Activated CD8-positive, alpha-beta T cell treated with anti-CD3 and anti-CD28 coated beads, Interleukin-2, amount 10 ng/mL, durations not matched to agents 7 days and 5 days (primary cell): ENCODE measurements at regions not wholly inside any gene's neighbourhood (a gene's known extent, or its start where the extent isn't known, plus 50 kb on each side); places are given as distances from the start of the nearest gene placed in this dataset.
"Not testable (repeated sequence)": the region's sequence is repeated elsewhere in the genome, so short reads cannot be mapped to it uniquely, and the experiment has no call there.

Experiments
- ATAC-seq: fragments of 150-1000 bp; cut with Tn5 transposase; one replicate; pipeline ENCODE4 v1.10.0; 2021; ENCODE audit warnings: moderate library complexity
- CTCF ChIA-PET: fragments of 350-600 bp; sonication (Branson Sonifier 250); formaldehyde crosslinking; loops from one replicate; lab custom pipeline; 2021; ENCODE audit warnings: antibody characterized with exemption; lab: Charles Lee
- POLR2A ChIA-PET: fragments of 350-600 bp; sonication (Branson Sonifier 250); formaldehyde crosslinking; loops from one replicate; lab custom pipeline; 2021; ENCODE audit warnings: antibody characterized with exemption; lab: Charles Lee
- DNase-seq: peaks from one replicate; pipeline ENCODE4 v3.0.0-alpha.2; 2020
- H3K27ac Mint-ChIP-seq: one replicate; pipeline ENCODE4 v1.8.0; 2021; ENCODE audit warnings: mild to moderate bottlenecking, mixed read lengths
- H3K27me3 Mint-ChIP-seq: one replicate; pipeline ENCODE4 v1.8.0; 2021; ENCODE audit warnings: low read depth, mixed read lengths
- H3K36me3 Mint-ChIP-seq: one replicate; pipeline ENCODE4 v1.8.0; 2021; ENCODE audit warnings: low read depth, mixed read lengths
- H3K4me1 Mint-ChIP-seq: one replicate; pipeline ENCODE4 v1.8.0; 2021; ENCODE audit warnings: low read depth, mixed read lengths
- H3K4me3 Mint-ChIP-seq: one replicate; pipeline ENCODE4 v1.8.0; 2021; ENCODE audit warnings: mild to moderate bottlenecking, mixed read lengths
- H3K9me3 Mint-ChIP-seq: one replicate; pipeline ENCODE4 v1.8.0; 2022; ENCODE audit warnings: mixed read lengths; ENCODE audit not compliant: insufficient read depth

DNA sequence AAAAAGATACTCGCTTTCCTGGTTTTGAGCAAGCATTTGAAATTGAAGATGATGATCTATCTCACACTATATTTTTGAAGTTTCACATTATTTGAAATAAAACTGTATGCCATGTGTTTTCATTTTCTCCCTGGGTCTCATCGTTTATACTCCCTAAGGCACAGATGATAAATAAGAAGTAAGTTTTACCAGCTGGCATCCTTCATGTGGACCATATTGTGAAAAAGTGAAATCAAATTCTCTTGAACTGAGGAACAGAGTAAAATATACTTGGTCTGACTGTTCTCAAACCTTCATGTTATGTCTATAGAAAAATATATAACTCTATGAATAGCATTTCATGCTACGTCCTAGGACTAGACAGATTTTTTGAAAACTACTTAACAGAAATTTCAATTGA lies 1600.9 kb upstream of the C9orf72 start:
- POLR2A ChIA-PET: no interaction called here
- H3K27ac Mint-ChIP-seq: no peak overlapping the region
- CTCF ChIA-PET: no interaction called here
- no peaks in the 10 kb centered on the region for H3K4me1 Mint-ChIP-seq
- no peaks in the 10 kb centered on the region for H3K27me3 Mint-ChIP-seq
- H3K9me3 Mint-ChIP-seq: no peaks in the 10 kb centered on the region
- DNase-seq (no peak), ATAC-seq (no peak)
- no peaks in the 10 kb centered on the region for H3K36me3 Mint-ChIP-seq
- H3K4me3 Mint-ChIP-seq: no peak overlapping the region

DNA sequence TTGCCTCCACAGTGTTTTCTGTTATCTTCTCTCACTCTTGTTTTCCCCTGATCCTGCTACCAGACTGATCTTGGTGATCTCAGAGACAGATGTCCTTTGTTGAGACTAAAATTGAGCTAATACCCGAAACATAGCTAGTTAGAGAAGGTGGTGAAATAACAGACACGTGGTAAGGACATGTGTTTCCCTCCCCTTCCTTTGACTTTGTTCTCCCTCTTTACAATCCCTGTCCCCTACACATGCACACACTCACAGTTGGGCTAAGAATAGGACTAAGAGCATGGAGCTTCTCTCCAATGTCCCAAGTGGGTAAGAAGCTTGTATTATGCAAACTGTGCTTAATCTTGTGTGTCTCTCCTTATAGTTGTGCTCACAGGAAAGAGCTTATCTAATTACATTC lies 1603.0 kb upstream of the C9orf72 start:
- ChIA-PET POLR2A (no interaction called here), CTCF (no interaction called here)
- H3K36me3 Mint-ChIP-seq: no peaks in the 10 kb centered on the region
- no peak for ATAC-seq
- H3K4me3 Mint-ChIP-seq: no peak overlapping the region
- H3K4me1 Mint-ChIP-seq: no peaks in the 10 kb centered on the region
- no peaks in the 10 kb centered on the region for H3K27me3 Mint-ChIP-seq
- no peak for DNase-seq
- no peak overlapping the region for H3K27ac Mint-ChIP-seq
- H3K9me3 Mint-ChIP-seq: no peaks in the 10 kb centered on the region

DNA sequence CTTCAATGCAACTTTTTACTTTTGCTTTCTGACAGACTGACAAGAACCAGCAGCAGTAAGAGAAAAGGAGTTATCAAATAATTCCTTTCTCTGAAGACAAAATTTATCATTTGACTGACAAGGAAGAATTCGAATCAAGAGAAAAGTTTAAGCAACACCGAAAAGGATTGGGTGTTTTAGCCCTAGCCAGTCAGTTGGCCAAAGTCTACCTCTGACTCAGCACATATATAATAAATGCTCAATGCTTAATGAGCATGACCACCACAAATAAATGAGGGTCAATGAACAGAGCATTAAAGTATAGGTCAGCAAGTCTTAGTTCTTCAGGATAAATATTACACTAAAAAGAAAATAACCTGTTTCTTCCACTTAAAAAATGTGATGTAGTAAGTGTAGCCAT lies 1603.5 kb upstream of the C9orf72 start:
- CTCF ChIA-PET: no interaction called here
- Mint-ChIP-seq H3K4me3 (no peak overlapping the region), H3K4me1 (no peaks in the 10 kb centered on the region), H3K9me3 (no peaks in the 10 kb centered on the region), H3K27me3 (no peaks in the 10 kb centered on the region), H3K27ac (no peak overlapping the region), H3K36me3 (no peaks in the 10 kb centered on the region)
- ATAC-seq (no peak), DNase-seq (no peak)
- POLR2A ChIA-PET: no interaction called here

DNA sequence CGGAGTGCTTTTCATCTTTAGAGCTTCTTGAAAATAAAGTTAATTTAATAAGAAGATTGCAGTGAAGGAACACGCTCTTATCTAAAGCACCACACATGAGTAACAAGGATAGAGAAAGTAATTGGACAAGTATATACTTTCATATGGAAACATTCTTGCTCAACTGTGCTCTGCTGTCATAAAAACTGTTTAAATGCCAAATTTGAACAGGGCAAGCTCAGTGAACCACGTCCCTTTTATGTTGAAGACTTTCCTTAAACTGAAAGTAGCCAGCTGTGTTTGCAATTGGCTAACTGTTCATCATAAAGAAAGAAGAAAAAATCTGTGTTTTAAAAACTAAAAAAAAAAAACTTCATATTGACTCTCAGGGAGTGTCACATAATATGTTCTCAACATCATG lies 1610.7 kb upstream of the C9orf72 start:
- DNase-seq: no peak
- H3K27me3 Mint-ChIP-seq: no peaks in the 10 kb centered on the region
- ChIA-PET CTCF (no interaction called here), POLR2A (no interaction called here)
- ATAC-seq: no peak
- no peaks in the 10 kb centered on the region for H3K4me1 Mint-ChIP-seq
- no peaks in the 10 kb centered on the region for H3K36me3 Mint-ChIP-seq
- H3K4me3 Mint-ChIP-seq: no peak overlapping the region
- no peak overlapping the region for H3K27ac Mint-ChIP-seq
- no peaks in the 10 kb centered on the region for H3K9me3 Mint-ChIP-seq

DNA sequence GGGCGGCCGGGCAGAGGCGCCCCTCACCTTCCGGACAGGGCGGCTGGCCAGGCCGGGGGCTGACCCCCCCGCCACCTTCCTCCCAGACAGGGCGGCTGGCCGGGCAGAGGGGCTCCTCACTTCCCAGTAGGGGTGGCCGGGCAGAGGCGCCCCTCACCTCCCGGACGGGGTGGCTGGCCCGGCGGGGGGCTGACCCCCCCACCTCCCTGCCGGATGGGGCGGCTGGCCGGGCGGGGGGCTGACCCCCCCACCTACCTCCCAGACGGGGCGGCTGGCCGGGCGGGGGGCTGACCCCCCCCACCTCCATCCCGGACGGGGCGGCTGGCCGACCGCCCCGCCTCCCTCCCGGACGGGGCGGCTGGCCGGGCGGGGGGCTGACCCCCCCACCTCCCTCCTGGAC lies 1615.5 kb upstream of the C9orf72 start:
- H3K4me1 Mint-ChIP-seq: not testable (repeated sequence)

DNA sequence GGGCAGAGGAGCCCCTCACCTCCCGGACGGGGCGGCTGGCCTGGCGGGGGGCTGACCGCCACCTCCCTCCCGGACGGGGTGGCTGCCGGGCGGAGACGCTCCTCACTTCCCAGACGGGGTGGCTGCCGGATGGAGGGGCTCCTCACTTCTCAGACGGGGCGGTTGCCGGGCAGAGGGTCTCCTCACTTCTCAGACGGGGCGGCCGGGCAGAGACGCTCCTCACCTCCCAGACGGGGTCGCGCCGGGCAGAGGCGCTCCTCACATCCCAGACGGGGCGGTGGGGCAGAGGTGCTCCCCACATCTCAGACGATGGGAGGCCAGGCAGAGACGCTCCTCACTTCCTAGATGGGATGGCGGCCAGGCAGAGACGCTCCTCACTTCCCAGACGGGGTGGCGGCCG lies 1615.9 kb upstream of the C9orf72 start:
- H3K36me3 Mint-ChIP-seq, DNase-seq, H3K4me1 Mint-ChIP-seq, POLR2A ChIA-PET, H3K4me3 Mint-ChIP-seq, H3K27ac Mint-ChIP-seq, ATAC-seq, CTCF ChIA-PET, H3K9me3 Mint-ChIP-seq, H3K27me3 Mint-ChIP-seq: not testable (repeated sequence)

More for the DNA sequence above, 1615.5 kb upstream of the C9orf72 start:
- H3K4me3 Mint-ChIP-seq, DNase-seq, H3K9me3 Mint-ChIP-seq, H3K27ac Mint-ChIP-seq, POLR2A ChIA-PET, ATAC-seq, H3K36me3 Mint-ChIP-seq, H3K27me3 Mint-ChIP-seq, CTCF ChIA-PET: not testable (repeated sequence)

DNA sequence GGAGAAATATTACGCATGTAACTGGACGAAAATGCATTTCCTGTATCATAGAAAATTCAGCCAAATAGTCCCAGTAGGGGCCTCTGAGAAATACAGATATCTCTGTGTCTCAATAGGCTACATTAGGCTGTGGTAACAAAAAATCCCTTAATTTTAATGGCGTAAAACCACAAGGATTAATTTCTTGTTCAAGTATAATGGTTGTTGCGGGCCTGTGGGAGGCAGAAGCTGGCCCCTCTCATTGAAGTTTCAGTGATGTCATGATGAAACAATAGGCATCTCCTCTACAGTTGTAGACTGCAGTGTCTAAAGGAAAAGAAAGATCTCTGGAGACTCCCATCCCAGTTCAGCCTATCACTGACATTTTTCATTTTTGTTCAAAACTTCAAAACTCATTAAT lies 1625.6 kb upstream of the C9orf72 start:
- DNase-seq (no peak), ATAC-seq (no peak)
- Mint-ChIP-seq H3K36me3 (no peaks in the 10 kb centered on the region), H3K4me1 (no peaks in the 10 kb centered on the region), H3K9me3 (no peaks in the 10 kb centered on the region), H3K4me3 (no peak overlapping the region), H3K27ac (no peak overlapping the region), H3K27me3 (no peaks in the 10 kb centered on the region)
- CTCF ChIA-PET: no interaction called here
- POLR2A ChIA-PET: no interaction called here

DNA sequence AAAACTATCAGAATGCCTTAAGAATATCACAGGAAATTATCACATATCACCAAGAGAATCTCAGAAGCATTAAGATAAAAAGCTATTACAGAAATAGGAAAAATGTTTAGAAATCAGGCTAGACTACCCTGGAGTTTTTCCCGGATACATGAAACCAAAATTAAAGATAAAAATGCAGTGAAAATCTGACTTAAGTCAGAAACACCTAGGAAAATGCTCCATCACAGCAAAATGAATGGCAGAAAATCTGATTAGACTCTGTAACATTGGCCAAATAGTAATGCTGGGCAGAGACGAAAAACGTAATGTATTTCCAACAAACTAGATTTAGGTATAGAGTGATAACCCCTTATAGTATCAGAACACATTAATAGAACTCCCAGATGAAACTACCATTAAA lies 1626.7 kb upstream of the C9orf72 start:
- no peaks in the 10 kb centered on the region for H3K4me1 Mint-ChIP-seq
- H3K36me3 Mint-ChIP-seq: no peaks in the 10 kb centered on the region
- H3K4me3 Mint-ChIP-seq: no peak overlapping the region
- no peaks in the 10 kb centered on the region for H3K27me3 Mint-ChIP-seq
- ATAC-seq (no peak), DNase-seq (no peak)
- ChIA-PET CTCF (no interaction called here), POLR2A (no interaction called here)
- H3K27ac Mint-ChIP-seq: no peak overlapping the region
- H3K9me3 Mint-ChIP-seq: no peaks in the 10 kb centered on the region

DNA sequence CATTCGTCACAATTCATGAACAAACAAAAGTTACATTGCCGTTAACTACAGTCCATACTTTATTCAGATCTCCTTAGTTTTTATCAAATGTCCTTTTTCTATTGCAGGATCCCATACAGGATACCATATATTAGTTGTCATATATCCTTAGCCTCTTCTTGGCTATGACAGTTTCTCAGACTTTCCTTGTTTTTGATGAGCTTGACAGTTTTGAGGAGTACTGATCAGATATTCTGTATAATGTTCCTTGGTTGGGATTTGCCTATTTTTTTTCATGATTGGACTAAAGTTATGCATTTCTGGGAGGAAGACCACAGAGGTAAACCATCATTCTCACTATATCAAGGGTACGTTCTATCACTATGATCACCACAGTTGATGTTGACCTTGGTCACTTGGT lies 1627.4 kb upstream of the C9orf72 start:
- ATAC-seq (no peak), DNase-seq (no peak)
- CTCF ChIA-PET: no interaction called here
- POLR2A ChIA-PET: no interaction called here
- no peaks in the 10 kb centered on the region for H3K9me3 Mint-ChIP-seq
- no peaks in the 10 kb centered on the region for H3K36me3 Mint-ChIP-seq
- H3K27ac Mint-ChIP-seq: no peak overlapping the region
- no peaks in the 10 kb centered on the region for H3K27me3 Mint-ChIP-seq
- H3K4me1 Mint-ChIP-seq: no peaks in the 10 kb centered on the region
- H3K4me3 Mint-ChIP-seq: no peak overlapping the region

DNA sequence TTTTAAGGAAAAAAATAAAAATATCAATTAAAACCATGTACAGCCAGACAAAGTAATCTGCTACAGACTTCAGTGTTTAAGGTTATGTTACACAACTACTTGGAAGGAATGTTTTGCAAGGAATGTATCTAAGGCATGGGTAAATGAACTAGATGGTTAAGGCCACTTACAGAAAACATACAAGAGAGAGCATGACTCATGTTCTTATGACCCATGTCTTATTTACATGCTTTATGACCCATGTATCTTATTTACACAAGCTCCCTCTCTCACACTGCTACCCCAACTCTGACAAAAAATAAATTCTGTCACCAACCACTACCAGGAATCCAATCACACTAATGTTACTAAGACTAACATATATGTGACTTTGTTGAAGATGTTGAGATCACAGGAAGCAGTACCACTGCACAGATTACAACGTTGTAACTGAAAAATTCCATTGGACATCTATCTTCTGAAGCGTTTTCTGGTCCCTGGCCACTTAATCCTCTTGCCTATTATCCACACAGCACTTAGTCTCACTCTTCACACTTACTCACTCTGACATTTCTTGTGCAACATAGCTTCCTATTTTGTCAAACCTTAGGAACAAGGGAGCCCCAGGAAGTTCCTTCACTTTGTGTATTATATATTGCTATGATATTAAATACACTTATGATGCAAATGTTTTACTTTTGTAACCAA lies 1630.1 kb upstream of the C9orf72 start:
- H3K27me3 Mint-ChIP-seq: no peaks in the 10 kb centered on the region
- ChIA-PET POLR2A (no interaction called here), CTCF (no interaction called here)
- no peaks in the 10 kb centered on the region for H3K4me1 Mint-ChIP-seq
- DNase-seq (no peak), ATAC-seq (no peak)
- H3K27ac Mint-ChIP-seq: no peak overlapping the region
- H3K9me3 Mint-ChIP-seq: no peaks in the 10 kb centered on the region
- no peaks in the 10 kb centered on the region for H3K36me3 Mint-ChIP-seq
- no peak overlapping the region for H3K4me3 Mint-ChIP-seq

DNA sequence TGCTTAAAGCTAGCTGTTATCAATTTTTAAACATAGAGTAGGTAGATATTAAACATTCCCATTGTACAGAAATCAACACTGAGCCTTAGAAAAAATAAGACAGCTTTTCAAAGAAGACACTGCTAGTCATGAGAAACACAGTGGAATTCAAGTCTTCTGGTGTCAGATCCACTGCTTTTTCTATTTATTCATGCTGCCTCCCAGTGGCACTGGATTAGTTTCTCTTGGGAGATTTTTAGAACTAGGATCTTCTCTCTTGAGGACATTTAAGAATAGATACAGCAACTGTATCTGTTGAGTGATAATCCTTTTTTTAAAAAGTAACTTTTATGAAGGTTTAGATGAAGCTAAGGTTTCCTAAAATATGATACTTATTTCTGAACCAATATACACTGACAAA lies 1635.4 kb upstream of the C9orf72 start:
- no peaks in the 10 kb centered on the region for H3K9me3 Mint-ChIP-seq
- H3K27me3 Mint-ChIP-seq: peaks cover 23% of the 10 kb centered on the region
- peaks cover 7% of the 10 kb centered on the region for H3K4me1 Mint-ChIP-seq
- CTCF ChIA-PET: no interaction called here
- ATAC-seq (no peak), DNase-seq (no peak)
- H3K4me3 Mint-ChIP-seq: no peak overlapping the region
- POLR2A ChIA-PET: no interaction called here
- no peaks in the 10 kb centered on the region for H3K36me3 Mint-ChIP-seq
- no peak overlapping the region for H3K27ac Mint-ChIP-seq

DNA sequence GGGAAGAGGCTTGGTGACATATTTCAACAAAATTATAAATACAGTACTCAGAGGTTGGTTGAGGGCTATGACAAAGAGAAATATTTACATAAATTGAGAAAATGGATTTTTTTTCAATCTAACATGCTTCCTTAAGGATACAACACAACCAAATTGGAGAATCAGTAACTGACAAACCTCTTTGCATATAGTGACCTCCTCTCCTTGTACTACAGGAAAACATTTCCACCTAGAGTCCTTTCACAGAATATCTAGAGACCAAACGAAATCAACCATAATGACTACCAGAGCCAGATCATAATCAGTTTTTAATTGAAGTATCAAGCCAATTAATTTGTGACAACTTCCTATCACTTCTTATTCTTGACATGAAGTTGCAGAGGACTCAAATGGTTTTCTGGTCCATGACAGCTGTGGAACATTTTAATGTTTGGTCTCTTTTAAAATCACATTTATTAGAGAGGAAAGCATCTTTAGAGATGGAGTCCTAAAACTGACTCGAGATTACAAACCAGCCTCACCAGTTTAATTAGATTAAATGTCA lies 1636.5 kb upstream of the C9orf72 start:
- ChIA-PET CTCF (no interaction called here), POLR2A (no interaction called here)
- H3K36me3 Mint-ChIP-seq: no peaks in the 10 kb centered on the region
- H3K27ac Mint-ChIP-seq: no peak overlapping the region
- no peak for DNase-seq
- peaks cover 33% of the 10 kb centered on the region for H3K27me3 Mint-ChIP-seq
- no peak for ATAC-seq
- no peaks in the 10 kb centered on the region for H3K9me3 Mint-ChIP-seq
- H3K4me3 Mint-ChIP-seq: no peak overlapping the region
- peaks cover 10% of the 10 kb centered on the region for H3K4me1 Mint-ChIP-seq
